GM21423 (cell line): ENCODE measurements at regions not wholly inside any gene's neighbourhood (a gene's known extent, or its start where the extent isn't known, plus 50 kb on each side); places are given as distances from the start of the nearest gene placed in this dataset.

Experiments
- ATAC-seq: cut with Tn5 transposase; IDR thresholded peaks from one replicate; pipeline ENCODE4 v1.9.1; 2021; ENCODE audit warnings: mild to moderate bottlenecking, moderate library complexity; ENCODE audit not compliant: unreplicated experiment

- no peak for ATAC-seq
Observed at GRCh38 chr13:85243831-85244230, 555.4 kb downstream of the SLITRK6 start.

- no peak for ATAC-seq
Observed at GRCh38 chr13:85241060-85241459, 558.2 kb downstream of the SLITRK6 start.

- no peak for ATAC-seq
Observed at GRCh38 chr13:85236413-85236812, 562.8 kb downstream of the SLITRK6 start.

- no peak for ATAC-seq
Observed at GRCh38 chr13:85230691-85231093, 568.5 kb downstream of the SLITRK6 start.

- ATAC-seq, result no peak
Observed at GRCh38 chr13:85228692-85229091, 570.5 kb downstream of the SLITRK6 start.

GRCh38 chr13:85223883-85224656, 575.1 kb downstream of the SLITRK6 start:
- ATAC-seq, result no peak

- no peak for ATAC-seq
Observed at GRCh38 chr13:85216576-85216975, 582.6 kb downstream of the SLITRK6 start.

- no peak for ATAC-seq
Observed at GRCh38 chr13:85212692-85213091, 586.5 kb downstream of the SLITRK6 start.

GRCh38 chr13:85204668-85205344, 594.4 kb downstream of the SLITRK6 start:
- no peak for ATAC-seq

- no peak for ATAC-seq
Observed at GRCh38 chr13:85197431-85197830, 601.8 kb downstream of the SLITRK6 start.

GRCh38 chr13:85194482-85194881, 604.7 kb downstream of the SLITRK6 start:
- ATAC-seq, result no peak

GRCh38 chr13:85191996-85192718, 607.1 kb downstream of the SLITRK6 start:
- ATAC-seq, result no peak

- no peak for ATAC-seq
Observed at GRCh38 chr13:85186356-85187045, 612.7 kb downstream of the SLITRK6 start.

- ATAC-seq, result no peak
Observed at GRCh38 chr13:85174291-85174690, 624.9 kb downstream of the SLITRK6 start.

GRCh38 chr13:85170372-85170771, 628.8 kb downstream of the SLITRK6 start:
- ATAC-seq, result no peak

GRCh38 chr13:85166891-85167290, 632.3 kb downstream of the SLITRK6 start:
- no peak for ATAC-seq

GRCh38 chr13:85163063-85163462, 636.2 kb downstream of the SLITRK6 start:
- ATAC-seq, result no peak

GRCh38 chr13:85148009-85148408, 651.2 kb downstream of the SLITRK6 start:
- no peak for ATAC-seq

GRCh38 chr13:85142351-85142927, 656.8 kb downstream of the SLITRK6 start:
- ATAC-seq, result no peak

GRCh38 chr13:85141401-85141800, 657.8 kb downstream of the SLITRK6 start:
- no peak for ATAC-seq

GRCh38 chr13:85140192-85140591, 659.0 kb downstream of the SLITRK6 start:
- no peak for ATAC-seq
